Left lobe of liver (tissue), 2 donors: ENCODE measurements at regions not wholly inside any gene's neighbourhood (a gene's known extent, or its start where the extent isn't known, plus 50 kb on each side); places are given as distances from the start of the nearest gene placed in this dataset.
"Not testable (repeated sequence)": the region's sequence is repeated elsewhere in the genome, so short reads cannot be mapped to it uniquely, and the experiment has no call there.

ENCODE experiments used
- ATAC-seq: fragments of 200-7000 bp; cut with Tn5 transposase; one replicate; pipeline ENCODE4 v1.9.1; 2020; ENCODE audit warnings: mild to moderate bottlenecking, moderate library complexity
- DNase-seq: peaks from one replicate; pipeline ENCODE4 v3.0.0-alpha.2; 2020; ENCODE audit warnings: low spot score
- donor health status: DM: no; HTN: no; CAD: no; lungs with moderate emphysema.
- donor health status: DM: no; HTN: yes; CAD: no.

DNA sequence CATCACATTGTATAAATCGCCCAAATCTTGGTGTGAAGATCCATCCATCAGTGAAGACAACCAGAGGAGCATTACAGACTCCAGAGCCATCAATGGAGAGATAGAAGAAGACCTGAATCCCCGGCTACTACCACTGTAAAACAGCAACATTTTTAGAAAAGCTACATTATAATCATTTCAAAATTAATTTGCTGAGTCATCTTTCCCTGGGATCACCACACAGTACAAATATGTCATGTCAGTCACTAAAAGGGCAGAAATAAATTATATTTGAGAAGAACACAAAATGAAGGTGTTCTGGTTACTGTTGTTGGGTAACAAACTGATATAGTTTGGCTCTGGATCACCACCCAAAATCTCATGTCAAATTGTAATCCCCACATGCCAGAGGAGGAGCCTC lies 218.5 kb upstream of the STT3B start:
- DNase-seq (no peak), ATAC-seq (no peak)

DNA sequence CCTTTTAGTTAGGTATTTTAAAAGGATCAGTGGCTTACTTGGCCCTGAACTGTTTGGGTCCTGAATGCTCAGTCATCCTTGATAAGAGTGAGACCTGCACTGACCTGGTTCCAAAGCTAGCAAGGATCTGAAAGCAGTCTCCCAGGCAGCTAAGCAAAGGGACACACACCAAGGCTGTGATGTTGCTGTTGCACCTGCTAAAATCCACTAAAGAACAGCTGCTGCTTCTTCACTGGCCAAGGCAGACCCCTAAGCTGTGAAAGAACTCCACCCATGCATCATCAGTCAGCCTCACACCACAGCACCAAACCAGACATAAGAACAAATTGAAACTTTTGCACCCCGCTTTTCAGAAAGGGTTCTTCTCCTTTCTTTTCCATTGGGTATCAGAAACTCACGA lies 213.4 kb upstream of the STT3B start:
- no peak for ATAC-seq
- DNase-seq: no peak

DNA sequence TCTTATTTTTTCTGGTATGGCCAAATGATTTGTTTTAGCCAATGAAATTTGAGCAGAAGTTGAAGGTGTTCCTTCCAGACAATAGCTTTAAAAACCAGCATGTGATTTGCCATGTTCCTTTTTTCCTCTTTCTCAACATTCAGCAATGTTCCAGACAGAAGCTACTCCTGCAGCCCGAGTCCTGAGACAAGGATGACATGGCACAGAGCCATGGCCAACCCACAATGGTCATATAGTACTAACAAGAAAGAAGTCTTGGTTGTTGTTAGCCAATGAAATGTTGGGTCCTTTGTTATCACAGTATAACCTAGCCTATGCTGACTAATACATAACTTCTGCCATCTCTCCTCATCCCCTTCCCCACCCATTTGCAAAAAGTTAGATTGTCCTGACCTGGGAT lies 211.1 kb upstream of the STT3B start:
- no peak for ATAC-seq
- no peak for DNase-seq

DNA sequence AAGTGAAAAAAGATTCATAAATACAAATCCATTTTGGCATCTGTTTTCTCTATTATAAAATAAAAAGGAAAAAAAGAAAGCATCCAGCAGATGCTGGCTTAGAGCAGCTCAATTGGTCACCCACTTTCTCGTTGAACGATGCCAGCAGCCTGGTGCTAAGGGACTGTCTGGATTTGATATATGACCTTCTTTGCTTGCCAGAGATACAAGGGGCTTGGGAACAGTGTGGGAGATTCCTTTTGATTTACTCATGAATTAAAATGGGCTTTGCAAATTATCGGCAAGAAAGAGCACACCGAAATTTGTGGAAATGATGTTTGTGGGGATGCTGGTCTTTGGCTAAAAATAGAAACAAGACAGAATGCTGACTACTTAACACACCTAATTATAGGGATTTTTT lies 210.3 kb upstream of the STT3B start:
- DNase-seq (no peak), ATAC-seq (no peak)

DNA sequence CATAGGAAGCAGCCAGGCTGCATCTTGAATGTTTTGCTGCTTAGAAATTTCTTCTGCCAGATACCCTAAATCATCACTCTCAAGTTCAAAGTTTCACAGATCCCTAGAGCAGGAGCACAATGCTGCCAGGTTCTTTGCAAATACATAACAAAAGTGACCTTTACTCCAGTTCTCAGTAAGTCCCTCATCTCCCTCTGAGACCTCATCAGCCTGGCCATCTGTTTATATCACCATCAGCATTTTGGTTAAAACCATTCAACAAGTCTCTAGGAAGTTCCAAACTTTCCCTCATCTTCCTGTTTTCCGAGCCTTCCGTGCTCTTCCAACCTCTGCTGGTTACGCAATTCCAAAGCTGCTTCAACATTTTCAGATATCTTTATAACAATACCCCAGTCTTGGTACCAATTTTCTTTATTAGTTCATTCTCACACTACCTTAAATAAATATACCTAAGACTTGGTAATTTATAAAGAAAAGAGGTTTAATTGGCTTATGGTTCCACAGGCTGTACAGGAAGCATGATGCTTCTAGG lies 204.8 kb upstream of the STT3B start:
- not testable (repeated sequence) for ATAC-seq, DNase-seq

DNA sequence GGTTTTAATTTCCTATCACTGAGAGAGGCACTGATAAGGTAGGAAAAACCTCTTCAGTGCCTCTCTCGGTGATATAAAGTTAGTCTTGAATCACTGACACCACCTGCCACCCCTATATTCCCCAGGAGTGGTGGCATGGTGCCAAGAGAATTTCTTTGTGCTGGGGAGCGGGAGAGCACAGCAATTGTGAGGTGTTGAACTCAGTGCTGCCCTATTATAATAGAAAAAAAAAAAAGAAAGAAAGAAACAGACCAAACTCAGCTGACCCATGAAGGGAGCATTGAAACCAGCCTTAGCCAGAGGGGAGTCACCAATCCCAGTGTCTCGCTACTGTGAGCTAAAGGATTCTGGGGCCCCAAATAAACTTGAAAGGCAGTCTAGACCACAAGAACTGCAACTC lies 201.4 kb upstream of the STT3B start:
- ATAC-seq (no peak), DNase-seq (no peak)

- DNase-seq: no peak
- ATAC-seq: no peak
Measured at GRCh38 chr3:31341130-31341529, 191.6 kb upstream of the STT3B start.

- ATAC-seq: no peak
- no peak for DNase-seq
Measured at GRCh38 chr3:31343075-31343474, 189.7 kb upstream of the STT3B start.

DNA sequence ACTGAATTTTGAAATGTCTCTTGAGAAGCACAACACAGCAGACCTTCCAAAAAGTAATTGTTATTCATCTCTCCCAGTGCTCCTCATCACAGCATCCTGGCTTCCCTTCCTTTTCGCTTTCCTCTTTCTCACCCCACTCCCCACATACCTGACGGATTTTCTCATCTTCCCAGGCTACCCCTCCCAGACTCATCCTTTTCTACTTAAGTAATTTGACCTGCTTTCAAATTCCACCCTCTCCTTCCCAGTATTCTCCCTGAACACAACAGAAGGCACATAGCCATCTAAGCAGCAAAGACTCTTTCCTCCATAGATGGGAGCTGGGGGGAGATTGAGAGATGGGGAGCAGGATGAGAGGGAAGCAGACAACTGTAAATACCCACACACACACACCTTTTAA lies 187.1 kb upstream of the STT3B start:
- no peak for DNase-seq
- no peak for ATAC-seq

DNA sequence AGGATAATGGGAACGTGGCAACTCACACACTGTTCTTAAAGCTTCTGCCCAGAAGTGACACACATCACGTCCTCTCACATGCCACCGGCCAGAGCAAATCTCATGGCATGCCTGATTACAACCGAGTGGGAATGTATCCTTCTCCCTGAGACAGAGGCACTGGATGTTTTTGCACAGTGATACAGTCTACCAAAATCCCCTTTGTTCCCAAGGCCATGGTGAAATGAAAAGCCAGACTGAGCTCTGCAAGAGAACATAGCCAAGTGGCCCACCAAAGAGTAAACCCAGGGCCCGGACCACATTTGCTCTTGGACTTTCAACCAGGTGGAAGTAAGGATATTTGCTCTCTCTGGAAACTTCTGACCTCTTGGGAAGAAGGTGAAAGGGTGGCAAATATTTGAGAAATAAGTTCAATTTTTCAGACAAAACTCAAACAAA lies 186.2 kb upstream of the STT3B start:
- DNase-seq: no peak
- no peak for ATAC-seq

DNA sequence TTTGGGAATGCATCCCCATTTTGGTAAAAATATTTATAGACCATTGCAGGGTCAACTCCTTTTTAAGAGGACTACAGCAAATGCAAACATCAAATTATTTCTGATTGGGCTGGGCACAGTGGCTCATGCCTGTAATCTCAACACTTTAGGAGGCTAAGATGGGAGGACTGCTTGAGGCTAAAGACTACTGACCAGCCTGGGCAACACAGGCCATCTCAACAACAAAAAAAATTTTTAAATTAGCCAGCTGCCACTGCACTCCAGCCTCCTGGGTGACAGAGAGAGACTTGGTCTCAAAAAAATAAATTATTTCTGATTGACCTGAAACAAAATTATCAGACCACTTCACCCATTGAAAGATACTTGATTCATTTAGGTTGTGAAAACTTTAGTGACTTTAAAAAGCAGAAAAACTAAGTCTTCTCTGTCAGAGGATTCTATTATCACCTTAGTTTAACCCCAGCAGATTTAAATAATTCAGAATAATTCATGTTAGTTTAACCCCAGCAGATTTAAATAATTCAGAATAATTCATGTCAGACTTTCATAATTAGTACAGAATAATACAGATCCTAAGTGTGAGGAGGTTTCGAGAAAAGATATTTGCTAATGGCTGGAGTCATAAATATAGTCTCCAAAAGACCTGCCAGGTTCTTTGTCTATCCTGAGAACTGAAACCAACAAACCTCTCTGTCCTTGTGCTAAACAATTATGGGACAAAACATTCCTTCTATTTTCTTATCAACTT lies 183.6 kb upstream of the STT3B start:
- ATAC-seq: no peak
- DNase-seq: no peak

GRCh38 chr3:31350307-31350706 lies 182.4 kb upstream of the STT3B start:
- ATAC-seq (no peak), DNase-seq (no peak)

DNA sequence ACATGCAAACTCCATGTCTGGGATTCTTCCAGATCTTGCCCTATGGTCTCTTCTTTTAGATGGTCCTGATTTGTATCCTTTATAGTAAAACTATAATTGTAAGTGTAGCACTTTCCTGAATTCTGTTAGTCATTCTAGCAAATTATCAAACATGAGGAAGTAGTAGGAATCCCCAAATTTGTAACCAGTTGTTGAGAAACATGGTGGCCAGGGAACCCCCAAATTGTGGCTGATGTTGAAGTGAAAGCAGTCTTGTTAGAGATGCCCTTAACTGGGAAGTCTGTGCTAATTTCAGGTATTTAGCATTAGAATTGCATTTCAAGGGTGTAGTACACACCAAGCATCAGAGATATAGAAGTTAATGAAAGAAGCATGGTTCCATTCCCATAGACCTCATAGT lies 180.4 kb upstream of the STT3B start:
- DNase-seq (no peak), ATAC-seq (no peak)

- ATAC-seq (no peak), DNase-seq (no peak)
Measured at GRCh38 chr3:31353166-31353565, 179.6 kb upstream of the STT3B start.

DNA sequence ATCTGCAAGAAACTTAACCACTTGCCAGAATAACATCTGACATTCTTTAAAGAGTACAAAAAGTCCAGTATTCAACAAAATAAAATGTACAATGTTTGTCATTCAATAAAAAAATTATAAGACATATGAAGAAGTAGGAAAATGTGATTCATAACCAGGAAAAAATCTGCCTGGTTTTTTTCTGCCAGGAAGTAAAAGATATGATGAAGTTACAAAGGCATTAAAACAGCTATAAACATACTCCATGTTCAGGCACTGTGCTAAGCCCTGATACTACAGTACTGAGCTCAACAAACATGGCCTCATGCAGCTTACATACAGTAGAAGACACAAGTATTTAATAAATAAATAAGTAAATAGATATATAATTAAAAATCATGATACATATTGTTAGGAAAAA lies 178.4 kb upstream of the STT3B start:
- no peak for DNase-seq
- no peak for ATAC-seq

DNA sequence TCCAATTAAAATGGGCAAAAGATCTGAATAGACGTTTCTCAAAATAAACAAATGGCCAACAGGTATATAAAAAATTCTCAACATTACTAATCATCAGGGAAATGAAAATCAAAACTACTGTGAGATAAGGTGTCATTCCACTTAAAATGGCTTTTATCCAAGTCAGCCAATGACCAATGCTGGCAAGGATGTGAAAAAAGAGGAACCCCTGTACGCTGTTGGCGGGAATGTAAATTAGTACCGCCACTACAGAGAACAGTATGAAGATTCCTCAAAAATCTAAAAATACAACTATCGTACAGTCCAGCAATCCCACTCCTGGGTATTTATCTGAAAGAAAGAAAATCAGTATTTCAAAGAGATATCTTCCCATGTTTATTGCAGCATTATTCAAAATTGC lies 176.9 kb upstream of the STT3B start:
- DNase-seq (no peak), ATAC-seq (no peak)

DNA sequence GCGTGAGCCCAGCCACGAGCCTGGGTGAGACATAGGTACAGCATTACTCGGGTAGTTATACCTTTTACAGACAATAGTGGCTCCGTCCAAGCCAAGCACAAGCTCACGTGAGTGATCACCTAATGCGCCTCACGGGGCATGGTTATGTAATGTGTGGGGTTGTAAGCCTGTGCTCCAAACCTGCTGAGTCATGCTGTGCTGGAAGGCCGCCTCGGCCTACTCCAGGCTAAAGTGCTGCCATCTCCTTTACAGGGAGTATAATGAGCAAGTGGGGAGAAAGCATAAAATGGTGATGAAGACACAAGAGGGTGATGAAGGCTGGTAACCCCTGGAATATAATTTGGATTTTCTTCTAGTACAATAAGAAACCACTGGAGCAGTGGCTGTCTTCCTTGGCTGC lies 175.8 kb upstream of the STT3B start:
- ATAC-seq (peak; percentile 77), DNase-seq (peak; percentile 66)

DNA sequence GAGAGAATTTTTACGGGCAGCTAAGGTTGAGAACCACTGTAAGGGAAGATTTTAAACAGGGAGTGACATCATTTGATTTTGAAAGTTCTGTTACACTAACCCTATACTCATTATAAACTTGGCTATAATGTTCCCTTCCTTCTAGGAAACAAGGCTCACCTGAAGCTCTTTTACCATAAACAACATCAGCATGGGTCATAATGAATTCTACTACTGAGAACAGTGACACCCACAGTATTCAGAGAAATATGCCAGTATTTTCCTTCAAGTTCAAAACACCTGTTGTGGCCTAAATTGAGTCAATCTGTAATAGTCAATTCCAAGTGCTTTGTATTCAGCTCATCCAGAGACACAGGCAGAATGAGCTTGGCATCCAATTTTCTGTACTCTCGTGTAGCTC lies 175.3 kb upstream of the STT3B start:
- ATAC-seq (no peak), DNase-seq (no peak)

DNA sequence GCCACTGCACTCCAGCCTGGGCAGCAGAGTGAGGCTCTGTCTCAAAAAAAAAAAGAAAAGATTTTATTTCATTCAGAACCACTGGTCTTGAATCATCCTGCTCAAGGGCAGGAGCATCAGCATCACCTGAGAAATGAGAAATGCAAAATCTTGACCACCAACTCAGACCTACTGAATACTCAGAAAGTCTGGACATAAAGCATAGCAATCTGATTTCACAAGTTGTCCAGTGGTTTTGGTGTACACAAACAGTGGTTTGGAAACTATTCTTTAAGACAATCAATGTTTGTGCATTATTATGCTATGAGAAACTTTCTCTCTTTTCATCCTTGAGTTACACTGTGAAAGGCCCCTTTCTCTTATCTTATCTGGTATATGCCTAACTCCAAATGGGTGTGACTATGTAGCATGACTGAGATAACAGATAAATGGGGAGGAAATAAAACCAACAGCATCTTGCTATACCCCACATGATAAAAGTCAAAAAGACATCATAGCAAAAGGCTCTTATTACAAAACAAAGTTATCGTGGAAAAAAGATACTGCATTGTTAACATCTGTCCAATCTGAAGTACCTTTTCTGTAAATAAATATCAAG lies 174.2 kb upstream of the STT3B start:
- DNase-seq (no peak), ATAC-seq (no peak)

DNA sequence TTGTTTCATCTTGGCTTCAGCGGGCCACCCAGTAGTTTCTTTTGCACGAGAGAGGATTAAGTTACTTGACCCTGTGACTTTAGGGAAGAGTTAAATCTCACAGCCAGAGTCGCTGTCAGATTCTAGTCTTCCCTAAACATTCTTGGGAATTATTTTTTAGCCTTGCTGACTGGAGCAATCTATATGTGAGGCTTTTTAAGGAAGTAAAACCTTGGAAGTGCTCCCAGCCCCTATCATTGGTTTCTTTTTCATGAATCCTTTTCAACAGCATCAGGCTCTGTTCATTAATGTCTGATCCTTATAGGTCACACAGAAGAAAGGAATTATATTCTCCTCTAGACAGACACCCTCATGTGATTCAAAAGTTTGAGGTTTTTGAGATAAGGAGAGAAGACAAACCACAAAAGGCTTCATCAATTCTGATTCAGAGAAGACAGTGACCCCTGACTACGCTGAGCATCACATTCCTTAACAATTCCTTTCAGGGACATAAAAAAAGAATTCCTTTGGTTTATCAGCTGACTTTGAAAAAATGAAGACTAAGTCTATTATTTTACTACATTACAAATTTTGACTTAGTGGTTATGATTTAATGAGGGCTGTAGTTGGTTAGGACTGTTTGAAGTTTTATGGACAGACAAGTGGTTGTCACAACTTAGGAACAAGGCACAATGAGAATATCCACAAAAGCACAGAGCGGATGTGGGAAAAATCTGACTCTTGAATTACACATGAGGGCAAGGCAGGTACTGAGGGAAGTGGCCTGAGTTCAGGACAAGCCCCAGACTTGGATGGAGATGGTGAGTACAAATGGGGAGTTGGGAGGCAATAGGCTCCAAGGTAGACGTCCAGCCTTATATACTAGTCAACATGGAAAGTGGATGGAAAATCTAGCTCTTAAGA lies 171.1 kb upstream of the STT3B start:
- ATAC-seq: no peak
- DNase-seq: no peak

GRCh38 chr3:31364188-31364587 lies 168.5 kb upstream of the STT3B start:
- ATAC-seq (no peak), DNase-seq (no peak)

- no peak for ATAC-seq
Measured at GRCh38 chr3:31364711-31365110, 168.0 kb upstream of the STT3B start.

More at GRCh38 chr3:31364711-31365110, 168.0 kb upstream of the STT3B start:
- DNase-seq: no peak
